Type B pancreatic cell (in vitro differentiated cells): ENCODE measurements at regions not wholly inside any gene's neighbourhood (a gene's known extent, or its start where the extent isn't known, plus 50 kb on each side); places are given as distances from the start of the nearest gene placed in this dataset.
"Not testable (repeated sequence)": the region's sequence is repeated elsewhere in the genome, so short reads cannot be mapped to it uniquely, and the experiment has no call there.

Experiments
- DNase-seq: peaks from one replicate; pipeline ENCODE4 v3.0.0; 2021; ENCODE audit warnings: mixed read lengths; ENCODE audit not compliant: unreplicated experiment; ENCODE audit errors: extremely low spot score
- H3K27ac Mint-ChIP-seq: 2 replicates; pipeline ENCODE4 v1.8.0; 2021; ENCODE audit warnings: mild to moderate bottlenecking, mixed read lengths
- H3K27me3 Mint-ChIP-seq: 2 replicates; pipeline ENCODE4 v1.8.0; 2021; ENCODE audit warnings: mixed read lengths
- H3K36me3 Mint-ChIP-seq: 2 replicates; pipeline ENCODE4 v1.8.0; 2021; ENCODE audit warnings: mixed read lengths
- H3K4me1 Mint-ChIP-seq: one replicate; pipeline ENCODE4 v1.8.0; 2021; ENCODE audit warnings: mixed read lengths; ENCODE audit not compliant: unreplicated experiment
- H3K4me3 Mint-ChIP-seq: 2 replicates; pipeline ENCODE4 v1.8.0; 2021; ENCODE audit warnings: mild to moderate bottlenecking, mixed read lengths
- H3K9me3 Mint-ChIP-seq: 2 replicates; pipeline ENCODE4 v1.8.0; 2021; ENCODE audit warnings: mixed read lengths
- CTCF ChIP-seq: fragments of 200-600 bp; sonication (generic); conservative IDR thresholded peaks from 2 replicates; pipeline ENCODE4 v1.5.0; 2021; ENCODE audit warnings: antibody characterized with exemption, mild to moderate bottlenecking

DNA sequence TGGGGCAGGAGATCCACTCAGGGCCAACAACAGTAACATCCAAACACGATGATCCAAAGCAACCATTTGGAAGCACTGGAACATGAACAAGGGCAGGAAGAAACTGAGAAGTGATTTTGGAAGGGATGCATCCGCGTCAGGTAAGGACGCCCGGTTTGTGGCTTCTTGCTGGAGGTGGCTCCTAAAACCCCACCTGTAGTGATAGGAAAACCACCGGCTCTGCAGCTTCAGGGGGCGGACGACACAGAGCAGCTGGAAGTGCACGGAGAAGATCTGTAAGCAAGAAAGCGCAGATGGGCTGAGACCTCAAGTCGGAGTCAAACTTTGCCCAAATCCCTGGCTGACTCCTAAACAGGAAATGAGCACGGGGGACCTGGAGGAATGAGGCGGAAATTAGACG, 1066.1 kb downstream of the BRD1 start:
- H3K27ac Mint-ChIP-seq = no peak overlapping the region
- peak; percentile 54 for DNase-seq
- TF ChIP-seq CTCF = no peak
- no peaks in the 10 kb centered on the region for H3K36me3 Mint-ChIP-seq
- no peak overlapping the region for H3K4me3 Mint-ChIP-seq
- no peaks in the 10 kb centered on the region for H3K4me1 Mint-ChIP-seq
- H3K9me3 Mint-ChIP-seq = no peaks in the 10 kb centered on the region
- H3K27me3 Mint-ChIP-seq = peaks cover 9% of the 10 kb centered on the region

DNA sequence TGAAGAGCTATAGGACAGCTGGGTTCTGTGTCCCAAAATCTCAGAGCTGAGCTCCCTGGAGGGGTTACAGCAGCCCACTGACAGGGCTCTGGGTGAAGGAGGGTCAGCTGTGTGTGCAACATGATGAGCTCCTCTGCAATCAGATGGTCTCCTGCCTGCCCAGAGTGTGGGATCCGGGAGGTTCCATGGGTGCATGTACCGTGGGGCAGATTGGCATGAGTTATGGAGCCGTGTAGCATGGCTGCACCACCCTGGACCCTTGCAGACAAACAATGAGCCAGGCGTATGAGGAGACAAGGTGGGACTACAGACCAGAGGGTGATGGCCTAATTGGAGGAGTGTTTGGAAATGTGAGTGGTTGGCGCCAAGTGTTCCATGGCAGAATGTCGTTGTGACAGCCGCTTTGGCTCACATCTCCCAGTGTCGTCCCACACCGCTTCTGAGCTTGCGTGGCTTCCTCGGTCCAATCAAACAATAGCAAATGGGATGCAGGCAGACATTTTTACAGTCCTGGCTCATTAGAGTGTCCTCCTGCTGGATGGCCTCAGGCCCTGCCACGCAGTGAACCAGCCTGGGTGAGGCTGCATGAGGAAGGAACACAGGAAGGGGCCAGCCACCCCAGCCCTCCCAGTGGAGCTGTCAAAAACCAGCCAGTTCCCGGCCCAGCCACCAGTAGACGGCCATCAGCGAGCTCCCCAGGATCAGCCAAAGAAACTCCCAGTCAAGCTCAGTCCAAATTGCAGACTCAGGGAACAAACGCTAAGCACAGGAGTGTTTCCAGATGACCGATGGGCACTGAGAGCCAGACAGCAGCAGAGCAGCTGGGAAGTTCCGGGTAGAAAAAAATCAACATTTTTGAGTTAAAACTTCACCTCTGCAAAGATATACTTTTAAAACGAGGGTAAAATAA, 1066.9 kb downstream of the BRD1 start:
- no peaks in the 10 kb centered on the region for H3K9me3 Mint-ChIP-seq
- H3K27ac Mint-ChIP-seq = no peak overlapping the region
- H3K4me3 Mint-ChIP-seq = no peak overlapping the region
- no peaks in the 10 kb centered on the region for H3K36me3 Mint-ChIP-seq
- peaks cover 16% of the 10 kb centered on the region for H3K27me3 Mint-ChIP-seq
- H3K4me1 Mint-ChIP-seq = no peaks in the 10 kb centered on the region
- no peak for TF ChIP-seq CTCF
- no peak for DNase-seq

DNA sequence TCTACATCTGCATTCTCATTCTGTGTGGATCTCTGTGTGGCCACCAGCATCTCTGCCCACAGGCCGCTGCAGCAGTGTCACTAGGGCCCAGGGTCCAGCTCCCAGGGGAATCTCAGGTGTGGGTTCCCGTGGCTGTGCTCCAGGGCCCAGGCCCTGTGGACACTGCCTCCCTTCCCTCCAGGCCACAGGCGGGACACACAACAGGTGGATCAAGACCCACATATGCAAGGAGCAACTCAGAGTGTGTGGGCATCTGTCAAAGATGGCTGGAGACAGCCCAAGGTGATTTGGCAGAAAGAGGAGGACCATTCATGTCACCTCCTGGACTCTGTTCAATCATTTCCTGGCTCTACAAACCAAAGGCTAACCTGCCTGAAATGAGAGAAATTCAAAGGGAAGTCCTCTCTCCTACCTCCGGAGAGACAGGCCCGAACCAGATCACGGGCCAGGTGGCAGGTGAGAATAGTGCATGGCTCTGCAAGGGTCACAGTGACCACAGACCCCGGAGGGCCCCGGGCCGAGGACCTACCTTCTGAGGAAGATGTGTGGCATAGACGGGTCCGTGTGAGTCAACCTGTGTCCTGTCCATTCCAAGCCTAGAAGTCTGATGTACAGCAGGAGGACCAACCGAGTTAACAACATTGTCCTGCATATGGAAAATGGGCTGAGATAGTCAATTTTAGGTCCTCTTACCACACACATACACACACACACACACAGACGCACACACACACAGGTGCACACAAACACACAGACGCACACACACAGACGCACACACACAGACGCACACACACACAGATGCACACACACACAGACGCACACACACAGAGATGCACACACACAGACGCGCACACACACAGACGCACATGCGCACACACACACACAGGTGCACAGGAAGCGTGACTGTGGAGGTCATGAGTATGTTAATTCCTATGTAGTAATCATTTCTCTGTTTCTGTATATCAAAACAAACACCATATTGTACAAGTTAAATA, 1068.5 kb downstream of the BRD1 start:
- H3K27ac Mint-ChIP-seq = no peak overlapping the region
- no peaks in the 10 kb centered on the region for H3K9me3 Mint-ChIP-seq
- no peak for TF ChIP-seq CTCF
- H3K27me3 Mint-ChIP-seq = peaks cover 16% of the 10 kb centered on the region
- peak; percentile 65 for DNase-seq
- H3K36me3 Mint-ChIP-seq = no peaks in the 10 kb centered on the region
- no peaks in the 10 kb centered on the region for H3K4me1 Mint-ChIP-seq
- H3K4me3 Mint-ChIP-seq = no peak overlapping the region

- H3K4me3 Mint-ChIP-seq = no peak overlapping the region
- peaks cover 16% of the 10 kb centered on the region for H3K27me3 Mint-ChIP-seq
- no peaks in the 10 kb centered on the region for H3K9me3 Mint-ChIP-seq
- TF ChIP-seq CTCF = no peak
- DNase-seq = peak; percentile 60
- no peak overlapping the region for H3K27ac Mint-ChIP-seq
- no peaks in the 10 kb centered on the region for H3K36me3 Mint-ChIP-seq
- no peaks in the 10 kb centered on the region for H3K4me1 Mint-ChIP-seq
Measured at GRCh38 chr22:48757985-48758561, 1069.6 kb downstream of the BRD1 start.

DNA sequence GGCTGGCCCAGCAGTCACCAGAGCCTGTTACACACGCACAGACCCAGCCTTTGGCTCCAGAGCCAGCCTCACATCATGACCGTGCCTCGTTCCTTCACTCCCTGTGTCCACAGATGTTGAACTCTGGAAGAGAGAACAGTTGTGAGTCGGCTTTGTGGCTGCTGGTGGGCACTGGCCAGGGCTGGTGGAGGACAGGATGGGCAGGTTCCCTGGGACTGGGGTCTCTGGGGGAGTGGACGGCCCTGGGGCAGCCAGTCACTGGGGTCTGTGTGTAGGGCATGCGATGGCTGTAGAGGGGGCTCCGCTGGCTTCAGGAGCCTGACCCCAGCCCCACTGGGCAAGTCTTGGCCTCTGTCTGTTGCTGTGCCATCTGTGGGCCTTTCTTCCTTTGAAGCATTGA, 1070.1 kb downstream of the BRD1 start:
- no peak for DNase-seq
- TF ChIP-seq CTCF = no peak
- H3K4me1 Mint-ChIP-seq = no peaks in the 10 kb centered on the region
- no peaks in the 10 kb centered on the region for H3K9me3 Mint-ChIP-seq
- H3K27ac Mint-ChIP-seq = no peak overlapping the region
- peaks cover 16% of the 10 kb centered on the region for H3K27me3 Mint-ChIP-seq
- H3K36me3 Mint-ChIP-seq = no peaks in the 10 kb centered on the region
- H3K4me3 Mint-ChIP-seq = no peak overlapping the region

DNA sequence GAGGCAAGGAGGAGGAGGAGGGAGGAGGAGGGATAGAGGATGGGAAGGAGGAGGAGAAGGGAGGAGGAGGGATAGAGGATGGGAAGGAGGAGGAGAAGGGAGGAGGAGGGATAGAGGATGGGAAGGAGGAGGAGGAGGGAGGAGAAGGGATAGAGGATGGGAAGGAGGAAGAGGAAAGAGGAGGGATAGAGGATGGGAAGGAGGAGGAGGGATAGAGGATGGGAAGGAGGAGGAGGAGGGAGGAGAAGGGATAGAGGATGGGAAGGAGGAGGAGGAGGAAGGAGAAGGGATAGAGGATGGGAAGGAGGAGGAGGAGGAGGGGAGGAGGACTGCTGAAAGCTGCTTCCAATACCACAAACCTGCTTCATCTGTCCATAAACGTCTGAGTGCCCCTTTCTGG, 1070.5 kb downstream of the BRD1 start:
- DNase-seq, H3K27ac Mint-ChIP-seq, H3K36me3 Mint-ChIP-seq, H3K4me3 Mint-ChIP-seq, H3K4me1 Mint-ChIP-seq, H3K9me3 Mint-ChIP-seq: not testable (repeated sequence)
- peaks cover 16% of the 10 kb centered on the region for H3K27me3 Mint-ChIP-seq
